WI38 (cell line): ENCODE measurements at regions not wholly inside any gene's neighbourhood (a gene's known extent, or its start where the extent isn't known, plus 50 kb on each side); places are given as distances from the start of the nearest gene placed in this dataset.

ENCODE experiments used
- H3K4me3 ChIP-seq: 2 replicates; pipeline ENCODE4 v1.5.1; 2011; ENCODE audit warnings: low read depth, mild to moderate bottlenecking, control low read depth, low read length
- CTCF ChIP-seq: IDR thresholded peaks from 2 replicates; pipeline ENCODE4 v1.5.1; 2012; ENCODE audit warnings: low read depth, mild to moderate bottlenecking, control low read depth, low read length

GRCh38 chr2:33873076-33873605, 274.0 kb upstream of the FAM98A start:
- H3K4me3 ChIP-seq: no peak overlapping the region
- no peak for TF ChIP-seq CTCF

GRCh38 chr2:33859811-33860461, 260.8 kb upstream of the FAM98A start:
- no peak overlapping the region for H3K4me3 ChIP-seq
- no peak for TF ChIP-seq CTCF

- no peak for TF ChIP-seq CTCF
- no peak overlapping the region for H3K4me3 ChIP-seq
Observed at GRCh38 chr2:33859176-33859575, 260.1 kb upstream of the FAM98A start.

GRCh38 chr2:33848486-33848885, 249.4 kb upstream of the FAM98A start:
- TF ChIP-seq CTCF: no peak
- H3K4me3 ChIP-seq: no peak overlapping the region

- H3K4me3 ChIP-seq: no peak overlapping the region
- TF ChIP-seq CTCF: no peak
Observed at GRCh38 chr2:33839791-33840190, 240.7 kb upstream of the FAM98A start.

- no peak for TF ChIP-seq CTCF
- H3K4me3 ChIP-seq: no peak overlapping the region
Observed at GRCh38 chr2:33836628-33837027, 237.5 kb upstream of the FAM98A start.

GRCh38 chr2:33835911-33836310, 236.8 kb upstream of the FAM98A start:
- no peak for TF ChIP-seq CTCF
- H3K4me3 ChIP-seq: no peak overlapping the region
